B cell (primary cell): ENCODE measurements at regions not wholly inside any gene's neighbourhood (a gene's known extent, or its start where the extent isn't known, plus 50 kb on each side); places are given as distances from the start of the nearest gene placed in this dataset.
"Not testable (repeated sequence)": the region's sequence is repeated elsewhere in the genome, so short reads cannot be mapped to it uniquely, and the experiment has no call there.

ENCODE experiments used
- ATAC-seq: fragments of 200-7000 bp; cut with Tn5 transposase; one replicate; pipeline ENCODE4 v1.10.0; 2021; ENCODE audit warnings: low read depth, mild to moderate bottlenecking, moderate number of reproducible peaks, moderate library complexity
- CTCF ChIA-PET: fragments of 350-600 bp; sonication (Branson Sonifier 250); formaldehyde crosslinking; loops from one replicate; lab custom pipeline; 2021; ENCODE audit warnings: antibody characterized with exemption, inconsistent platforms; lab: Charles Lee
- POLR2A ChIA-PET: fragments of 350-600 bp; sonication (Branson Sonifier 250); formaldehyde crosslinking; loops from one replicate; lab custom pipeline; 2021; ENCODE audit warnings: antibody characterized with exemption; lab: Charles Lee
- DNase-seq: peaks from one replicate; pipeline ENCODE4 v3.0.0; 2013
- H2AFZ ChIP-seq: 2 replicates; pipeline ENCODE4 v1.6.1; 2012; ENCODE audit warnings: mild to moderate bottlenecking, low read depth, low read length; ENCODE audit not compliant: insufficient read depth, poor library complexity, severe bottlenecking
- H3K27ac ChIP-seq, 2 donors: 1 replicate in 1 of 2; 2 replicates in 1 of 2; pipeline ENCODE4 v1.5.1; 2012 to 2013; ENCODE audit warnings: low read length in 2 of 2, mild to moderate bottlenecking in 2 of 2, moderate library complexity in 1 of 2
- H3K27me3 ChIP-seq, 4 experiments: fragments of 200-600 bp in 1 of 4; sonication (generic) in 1 of 4; replicated peaks in 1 of 4; 1 replicate in 2 of 4; 2 replicates in 2 of 4; pipeline versions ENCODE4 v1.6.1 to v1.7.0; 2013 to 2016; ENCODE audit warnings: low read length in 3 of 4, mild to moderate bottlenecking in 2 of 4, mixed read lengths in 1 of 4, moderate library complexity in 1 of 4; ENCODE audit not compliant: insufficient read depth in 4 of 4, control insufficient read depth in 3 of 4; ENCODE audit errors: control extremely low read depth in 1 of 4
- H3K36me3 ChIP-seq, 2 experiments: replicated peaks in 1 of 2; 1 replicate in 1 of 2; 2 replicates in 1 of 2; pipeline versions ENCODE4 v1.6.1 to v1.7.1; 2013; ENCODE audit warnings: low read length in 1 of 2; ENCODE audit not compliant: insufficient read depth in 2 of 2, control insufficient read depth in 1 of 2; ENCODE audit errors: control extremely low read depth in 1 of 2, extremely low read depth in 1 of 2
- H3K4me1 ChIP-seq, 2 donors: fragments of 200-600 bp in 1 of 2; sonication (generic) in 1 of 2; 1 replicate in 1 of 2; 2 replicates in 1 of 2; pipeline versions ENCODE4 v1.5.1 to v1.6.1; 2013 to 2017; ENCODE audit warnings: low read length in 2 of 2; ENCODE audit not compliant: control insufficient read depth in 2 of 2, insufficient read depth in 2 of 2
- H3K4me2 ChIP-seq: replicated peaks from 2 replicates; pipeline ENCODE3; 2012; ENCODE audit warnings: mild to moderate bottlenecking, low read depth, low read length; ENCODE audit not compliant: poor library complexity, severe bottlenecking
- H3K4me3 ChIP-seq, 5 experiments: fragments of 200-600 bp in 1 of 5; sonication (generic) in 1 of 5; 1 replicate in 3 of 5; 2 replicates in 2 of 5; pipeline versions ENCODE4 v1.5.1 to v1.7.0; 2011 to 2016; ENCODE audit warnings: low read length in 4 of 5, mild to moderate bottlenecking in 4 of 5, low read depth in 2 of 5, control low read depth in 1 of 5, moderate library complexity in 1 of 5; ENCODE audit not compliant: insufficient read depth in 1 of 5; ENCODE audit errors: control extremely low read depth in 1 of 5, extremely low read depth in 1 of 5
- H3K79me2 ChIP-seq: fragments of 200-600 bp; sonication (generic); one replicate; pipeline ENCODE4 v1.6.0; 2016; ENCODE audit warnings: low read length; ENCODE audit not compliant: control insufficient read depth, insufficient read depth
- H3K9ac ChIP-seq: fragments of 200-600 bp; sonication (generic); 2 replicates; pipeline ENCODE4 v1.6.1; 2017; ENCODE audit warnings: mild to moderate bottlenecking, low read length, moderate library complexity
- H3K9me3 ChIP-seq, 3 donors: one replicate each; pipeline versions ENCODE4 v1.6.1 to v1.7.1; 2013; ENCODE audit warnings: low read length in 2 of 3; ENCODE audit not compliant: control insufficient read depth in 2 of 3, insufficient read depth in 1 of 3; ENCODE audit errors: control extremely low read depth in 1 of 3
- H4K20me1 ChIP-seq: 2 replicates; pipeline ENCODE4 v1.6.0; 2012; ENCODE audit warnings: mild to moderate bottlenecking, low read length; ENCODE audit not compliant: insufficient read depth, control insufficient read depth, poor library complexity, severe bottlenecking
- H3K27ac Mint-ChIP-seq: one replicate; pipeline ENCODE4 v1.8.0; 2021; ENCODE audit warnings: mixed read lengths
- H3K27me3 Mint-ChIP-seq: one replicate; pipeline ENCODE4 v1.8.0; 2021; ENCODE audit warnings: mixed read lengths
- H3K4me1 Mint-ChIP-seq: one replicate; pipeline ENCODE4 v1.8.0; 2021; ENCODE audit warnings: mixed read lengths
- H3K4me3 Mint-ChIP-seq: one replicate; pipeline ENCODE4 v1.8.0; 2021; ENCODE audit warnings: mixed read lengths
- H3K9me3 Mint-ChIP-seq: one replicate; pipeline ENCODE4 v1.8.0; 2022; ENCODE audit warnings: mixed read lengths; ENCODE audit not compliant: insufficient read depth
- CTCF ChIP-seq: fragments of 200-600 bp; IDR thresholded peaks from one replicate; pipeline ENCODE4 v1.8.0; 2022; ENCODE audit warnings: antibody characterized with exemption, mild to moderate bottlenecking
- EZH2 ChIP-seq: IDR thresholded peaks from 2 replicates; pipeline ENCODE4 v1.6.1; 2012; ENCODE audit warnings: borderline replicate concordance, low read depth, mild to moderate bottlenecking, moderate library complexity, low read length; ENCODE audit not compliant: insufficient read depth, poor library complexity, severe bottlenecking
- WGBS: methylation state at CpG from one replicate; pipeline ENCODE4 v1.1.5; 2013; ENCODE audit warnings: missing lambda C conversion rate; ENCODE audit not compliant: insufficient coverage; 5-methylcytosine and 5-hydroxymethylcytosine counted together
- intact Hi-C: fragments of 100-400 bp; cut with micrococcal nuclease; formaldehyde crosslinking; loops from one replicate; pipeline ENCODE4 v1.10.0; 2022

- peak overlapping the region; percentile 12 to 54 for H3K27ac ChIP-seq
- WGBS, result no CpG with 5 or more reads among the region's 4 CpGs
- H3K9ac ChIP-seq, H3K4me3 ChIP-seq, H3K4me2 ChIP-seq, CTCF ChIA-PET, H3K79me2 ChIP-seq, H2AFZ ChIP-seq, H3K36me3 ChIP-seq, H3K9me3 Mint-ChIP-seq, ATAC-seq, H4K20me1 ChIP-seq, POLR2A ChIA-PET, intact Hi-C loops, H3K27me3 ChIP-seq, H3K9me3 ChIP-seq, H3K27me3 Mint-ChIP-seq: not testable (repeated sequence)
- Mint-ChIP-seq H3K4me3 (peak overlapping the region; percentile 44), H3K4me1 (peaks cover 38% of the 10 kb centered on the region), H3K27ac (peak overlapping the region; percentile 23)
- H3K4me1 ChIP-seq, result peaks cover 40 to 43% of the 10 kb centered on the region in 2 donors
- peak; percentile 49 for DNase-seq
Measured at GRCh38 chrX:39436538-39436937, 635.3 kb downstream of the MID1IP1 start.

GRCh38 chrX:39437670-39438441 lies 636.6 kb downstream of the MID1IP1 start:
- H3K27me3 Mint-ChIP-seq, result no peaks in the 10 kb centered on the region
- Histone ChIP-seq H3K9ac (no peak overlapping the region), H3K27me3 (no peaks in the 10 kb centered on the region), H3K9me3 (peaks cover 0 to 7% (median 7%) of the 10 kb centered on the region in 3 donors), H3K79me2 (no peaks in the 10 kb centered on the region), H3K4me1 (peaks cover 53 to 56% of the 10 kb centered on the region in 2 donors), H2AFZ (no peak overlapping the region), H4K20me1 (no peaks in the 10 kb centered on the region), H3K4me2 (no peak overlapping the region), H3K27ac (no peak overlapping the region), H3K4me3 (no peak overlapping the region), H3K36me3 (no peaks in the 10 kb centered on the region)
- no peak overlapping the region for H3K27ac Mint-ChIP-seq
- CTCF ChIA-PET, result no interaction called here
- peaks cover 51% of the 10 kb centered on the region for H3K4me1 Mint-ChIP-seq
- POLR2A ChIA-PET, result no interaction called here
- H3K4me3 Mint-ChIP-seq, result no peak overlapping the region
- DNase-seq, result no peak
- no peak for ATAC-seq
- TF ChIP-seq EZH2 (no peak), CTCF (no peak)
- H3K9me3 Mint-ChIP-seq, result no peaks in the 10 kb centered on the region
- intact Hi-C loops, result no loop called here
- no CpG with 5 or more reads among the region's 8 CpGs for WGBS
